Fibroblast of the conjunctiva (primary cell): ENCODE measurements at regions not wholly inside any gene's neighbourhood (a gene's known extent, or its start where the extent isn't known, plus 50 kb on each side); places are given as distances from the start of the nearest gene placed in this dataset.
"Not testable (repeated sequence)": the region's sequence is repeated elsewhere in the genome, so short reads cannot be mapped to it uniquely, and the experiment has no call there.

Experiments
- DNase-seq: peaks from one replicate; pipeline ENCODE4 v3.0.0-alpha.2; 2010; ENCODE audit warnings: low read depth

GRCh38 chr6:97917369-97917768, 634.4 kb upstream of the MMS22L start:
- no peak for DNase-seq

GRCh38 chr6:97919046-97919445, 636.0 kb upstream of the MMS22L start:
- DNase-seq: no peak

DNA sequence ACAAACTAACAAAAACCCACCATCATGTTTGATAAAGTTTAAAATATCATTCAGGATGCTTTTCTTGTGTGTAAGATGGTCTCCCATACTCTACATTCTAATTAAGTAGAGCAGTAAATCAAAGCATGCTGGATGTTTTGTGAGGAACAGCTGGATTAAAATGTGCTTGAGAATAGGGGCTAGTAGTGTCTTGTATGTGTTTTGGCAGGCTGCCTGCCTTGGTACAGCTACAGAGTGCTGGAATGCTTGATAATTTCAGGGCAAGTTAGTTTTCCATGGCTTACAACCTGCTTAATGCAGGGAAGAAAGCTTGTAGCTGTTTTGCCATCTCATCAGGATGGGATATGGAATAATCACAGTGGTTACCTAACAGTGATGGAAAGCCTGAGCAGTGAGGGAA, 636.6 kb upstream of the MMS22L start:
- no peak for DNase-seq

- no peak for DNase-seq
These were observed 640.2 kb upstream of the MMS22L start for GRCh38 chr6:97923249-97923648.

GRCh38 chr6:97925504-97925903, 642.5 kb upstream of the MMS22L start:
- DNase-seq: no peak

DNA sequence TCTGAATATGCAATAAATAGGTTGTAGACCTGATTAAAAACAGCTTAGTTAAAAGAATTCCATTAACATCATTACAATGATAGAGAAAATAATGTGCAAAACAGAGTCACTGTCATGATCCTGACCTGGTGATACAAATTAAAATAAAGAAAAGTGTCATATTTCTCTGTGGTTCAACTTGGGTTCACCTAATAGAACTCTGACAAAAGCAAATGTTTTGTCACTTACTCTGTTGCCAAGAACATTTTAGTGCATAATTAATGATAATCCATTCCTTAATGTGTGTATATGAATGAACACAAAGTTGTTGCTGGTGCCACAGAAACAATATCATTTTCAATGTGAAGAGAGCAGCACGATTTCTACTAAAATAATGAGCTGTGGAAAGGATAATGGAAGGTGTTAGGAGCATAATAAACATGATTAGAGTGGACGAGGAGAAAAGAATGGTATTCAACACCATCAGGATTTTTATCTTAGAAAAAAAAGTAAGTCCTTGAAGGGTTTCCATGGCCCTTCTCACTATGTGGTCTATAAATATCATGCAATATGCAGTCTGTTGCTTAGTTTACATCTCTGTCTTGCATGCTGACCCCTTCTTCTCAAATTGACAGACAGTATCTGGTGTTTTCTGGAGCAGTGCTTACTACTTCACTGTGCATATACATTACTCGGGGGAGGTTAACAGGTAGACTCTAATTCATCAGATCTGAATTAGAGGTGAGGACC, 656.6 kb upstream of the MMS22L start:
- DNase-seq: no peak

DNA sequence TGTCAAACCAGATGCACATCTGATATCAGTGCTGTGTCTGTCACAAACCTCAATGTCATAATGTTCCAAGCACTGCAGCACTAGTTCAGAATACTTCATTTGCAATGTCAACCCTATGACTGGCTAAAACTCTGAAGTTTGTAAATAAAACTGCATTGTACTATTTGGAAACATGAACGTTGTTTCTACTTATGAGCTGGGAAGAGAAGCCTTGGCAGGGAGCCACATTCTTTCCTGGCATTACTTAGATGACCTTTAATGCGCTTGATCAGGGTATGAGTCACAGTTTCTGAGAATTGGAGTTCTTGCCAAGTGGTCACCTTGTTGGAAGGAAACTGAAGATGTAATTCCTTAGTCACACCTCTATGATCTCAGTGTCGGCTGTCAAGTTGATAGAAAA, 664.8 kb upstream of the MMS22L start:
- no peak for DNase-seq

- DNase-seq: no peak
These were observed 675.1 kb upstream of the MMS22L start for GRCh38 chr6:97958134-97958533.

GRCh38 chr6:97963193-97963592, 680.2 kb upstream of the MMS22L start:
- DNase-seq: no peak

GRCh38 chr6:97969065-97969464, 686.0 kb upstream of the MMS22L start:
- no peak for DNase-seq

GRCh38 chr6:97977084-97977483, 694.1 kb upstream of the MMS22L start:
- no peak for DNase-seq

DNA sequence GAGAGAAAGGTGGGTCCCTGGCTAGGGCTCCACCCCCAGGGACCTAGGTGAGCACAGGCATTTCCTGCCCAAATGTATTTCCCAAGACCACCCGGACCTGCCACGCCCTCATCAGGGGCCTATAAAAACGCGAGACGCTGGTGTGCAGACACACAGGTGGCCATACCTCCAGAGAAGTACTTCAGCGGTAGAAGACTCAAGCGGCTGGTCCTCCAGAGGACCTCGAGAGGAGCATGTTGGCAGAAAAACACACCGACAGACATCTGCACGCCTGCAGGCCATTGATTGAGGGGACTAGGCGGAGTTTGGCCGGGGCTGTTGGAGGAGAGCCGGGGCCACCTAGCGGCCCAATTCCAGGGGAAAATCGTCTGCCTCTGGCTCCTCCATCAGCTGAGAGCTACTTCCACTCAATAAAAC, 695.8 kb upstream of the MMS22L start:
- no peak for DNase-seq

- not testable (repeated sequence) for DNase-seq
These were observed 696.3 kb upstream of the MMS22L start for GRCh38 chr6:97979285-97979684.

- DNase-seq: no peak
These were observed 706.4 kb upstream of the MMS22L start for GRCh38 chr6:97989451-97989850.

DNA sequence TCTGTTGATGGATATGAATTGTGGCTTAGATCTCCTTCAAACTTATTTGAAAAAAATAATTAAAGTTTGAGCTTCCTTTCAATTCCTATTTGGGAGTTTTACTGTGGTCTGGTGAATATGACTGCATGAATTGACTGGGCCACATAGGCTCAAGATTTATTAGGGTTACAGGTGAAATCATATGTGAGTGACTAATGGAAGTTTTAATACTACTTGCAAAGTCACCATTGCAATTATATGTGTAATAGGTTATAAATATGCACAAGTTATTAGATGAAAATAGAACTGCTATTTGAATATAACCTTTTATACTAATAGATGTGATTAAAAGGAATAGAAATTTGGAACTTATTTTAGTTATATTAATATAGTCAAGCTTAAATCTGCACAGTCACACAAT, 712.1 kb upstream of the MMS22L start:
- no peak for DNase-seq

DNA sequence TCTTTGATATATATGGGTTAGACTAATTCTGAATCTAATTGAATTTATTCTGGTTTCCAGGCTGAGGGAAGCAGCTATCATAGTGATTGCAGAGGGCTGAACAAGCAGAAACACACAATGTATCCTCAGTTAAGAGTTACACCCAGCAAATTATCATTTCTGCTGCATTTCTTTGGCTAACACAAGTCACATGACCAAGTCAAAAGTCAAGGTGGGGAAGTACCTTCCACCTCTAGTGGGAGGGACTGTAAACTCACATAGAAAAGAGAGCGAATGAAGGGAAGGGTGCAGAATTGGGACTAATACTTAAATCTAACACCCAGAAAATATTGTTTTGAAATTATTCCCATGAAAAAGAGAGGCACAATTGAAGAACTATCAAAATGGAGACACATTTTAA, 719.7 kb upstream of the MMS22L start:
- DNase-seq: no peak

GRCh38 chr6:98014442-98015201, 731.6 kb upstream of the MMS22L start:
- DNase-seq: no peak

DNA sequence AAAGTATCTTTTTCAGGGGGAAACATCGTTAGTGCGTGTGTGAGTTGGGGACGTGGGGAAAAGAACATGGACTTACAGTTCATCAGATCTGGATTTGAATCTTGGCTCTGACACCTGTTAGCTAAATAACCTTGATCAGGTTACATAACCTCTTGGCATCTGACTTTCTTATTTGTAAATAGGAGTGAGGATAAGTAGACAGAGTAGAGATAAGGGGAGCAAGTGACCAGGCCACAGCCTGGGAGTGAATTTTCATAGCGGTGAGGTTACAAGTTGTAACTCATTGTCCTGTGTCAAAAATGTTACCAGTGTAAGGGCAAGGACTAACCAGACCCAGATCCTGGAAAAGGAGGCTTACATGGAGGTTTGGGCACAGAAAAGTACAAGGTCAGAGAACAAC, 733.5 kb upstream of the MMS22L start:
- no peak for DNase-seq

DNA sequence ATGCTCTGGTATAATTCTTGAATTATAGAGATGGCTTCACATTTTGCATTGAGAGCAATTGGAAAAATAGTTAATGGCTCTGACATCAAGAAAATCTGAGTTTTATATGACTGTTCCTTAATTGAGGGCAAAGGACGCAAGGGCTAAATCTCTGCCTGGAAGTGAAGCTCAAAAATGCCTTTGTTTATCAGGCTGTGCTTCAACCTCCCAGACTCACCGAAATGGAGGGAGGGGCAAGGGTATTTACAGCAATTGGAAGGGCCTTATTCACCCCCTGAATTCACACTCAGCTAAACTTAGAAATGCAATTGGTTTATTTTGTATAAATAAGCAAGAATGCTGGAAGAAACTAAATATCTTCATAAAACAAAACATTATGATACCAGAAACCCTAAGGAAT, 737.2 kb upstream of the MMS22L start:
- DNase-seq: no peak

GRCh38 chr6:98024359-98024758, 741.3 kb upstream of the MMS22L start:
- DNase-seq: no peak

- no peak for DNase-seq
These were observed 744.9 kb upstream of the MMS22L start for GRCh38 chr6:98027898-98028297.

- DNase-seq: no peak
These were observed 750.6 kb upstream of the MMS22L start for GRCh38 chr6:98033617-98034016.

GRCh38 chr6:98036344-98036923, 753.4 kb upstream of the MMS22L start:
- no peak for DNase-seq
